K562 (cell line): ENCODE measurements at regions not wholly inside any gene's neighbourhood (a gene's known extent, or its start where the extent isn't known, plus 50 kb on each side); places are given as distances from the start of the nearest gene placed in this dataset.

ENCODE experiments used
- ATAC-seq: fragments of 200-7000 bp; cut with Tn5 transposase; 3 replicates; pipeline ENCODE4 v1.9.1; 2020; ENCODE audit warnings: moderate library complexity
- BruUV-seq: library from RNA; stranded (reverse); fragments of 400-500 nt; replicated peaks from 2 replicates; lab custom pipeline; 2021; lab: Mats Ljungman, UMichigan
- CTCF ChIA-PET: fragments of 300-600 bp; formaldehyde crosslinking; extraction: SDS; loops from one replicate; lab custom pipeline; 2021; ENCODE audit warnings: low intra/inter-chr PET ratio; lab: Yijun Ruan, JAX
- POLR2A ChIA-PET: fragments of 300-600, 350-650 bp; sonication (Branson Sonifier 250); formaldehyde crosslinking; extraction: SDS; loops from one replicate; lab custom pipeline; 2021; ENCODE audit warnings: antibody characterized with exemption, inconsistent platforms; lab: Yijun Ruan, JAX
- DNase-seq, 4 experiments: peaks; one replicate each; pipeline versions ENCODE4 v3.0.0 to v3.0.0-alpha.2; 2011 to 2018; ENCODE audit warnings: low spot score in 3 of 4, mixed read lengths in 3 of 4; ENCODE audit errors: extremely low read depth in 1 of 4
- FAIRE-seq: peaks from 2 replicates; lab custom pipeline; 2011; peaks lifted over from hg19 to GRCh38; lab: Jason Lieb, UNC
- H2AFZ ChIP-seq: 2 replicates; pipeline ENCODE4 v1.6.0; 2011; ENCODE audit warnings: low read depth, low read length, control low read depth, inconsistent platforms
- H3K27ac ChIP-seq: fragments of 200-600 bp; 3 replicates; pipeline ENCODE4 v1.8.0; 2011; ENCODE audit warnings: low read depth, mild to moderate bottlenecking, control low read depth, inconsistent platforms, low read length, moderate library complexity, mixed read lengths; ENCODE audit errors: extremely low read depth
- H3K27me3 ChIP-seq, 2 experiments: fragments of 300-600 bp in 1 of 2; 2 replicates in 1 of 2; 3 replicates in 1 of 2; pipeline versions ENCODE4 v1.6.0 to v1.8.0; 2011; ENCODE audit warnings: inconsistent platforms in 2 of 2, low read length in 2 of 2, mild to moderate bottlenecking in 1 of 2, mixed read lengths in 1 of 2, moderate library complexity in 1 of 2; ENCODE audit not compliant: control insufficient read depth in 2 of 2, insufficient read depth in 2 of 2
- H3K36me3 ChIP-seq: fragments of 300-600 bp; 3 replicates; pipeline ENCODE4 v1.8.0; 2011; ENCODE audit warnings: mild to moderate bottlenecking, low read length, inconsistent platforms; ENCODE audit not compliant: control insufficient read depth, insufficient read depth
- H3K4me1 ChIP-seq, 2 experiments: fragments of 200-600 bp in 1 of 2; replicated peaks in 1 of 2; 2 replicates in 1 of 2; 3 replicates in 1 of 2; pipeline versions ENCODE4 v1.5.1 to v1.8.0; 2011; ENCODE audit warnings: inconsistent platforms in 2 of 2, low read length in 2 of 2, mild to moderate bottlenecking in 1 of 2, mixed read lengths in 1 of 2, moderate library complexity in 1 of 2; ENCODE audit not compliant: control insufficient read depth in 2 of 2, insufficient read depth in 2 of 2
- H3K4me2 ChIP-seq: 2 replicates; pipeline ENCODE4 v1.6.1; 2011; ENCODE audit warnings: low read length, control low read depth, inconsistent platforms, mixed read lengths; ENCODE audit not compliant: insufficient read depth
- H3K4me3 ChIP-seq: fragments of 200-600 bp; sonication (generic), shearing (Covaris generic); 2 replicates; pipeline ENCODE4 v1.5.1; 2016; ENCODE audit warnings: control low read depth, inconsistent platforms
- H3K79me2 ChIP-seq: fragments of 200-600 bp; 3 replicates; pipeline ENCODE4 v1.8.0; 2011; ENCODE audit warnings: low read length, inconsistent platforms; ENCODE audit not compliant: control insufficient read depth, insufficient read depth
- H3K9ac ChIP-seq, 2 experiments: 2 replicates each; pipeline versions ENCODE4 v1.6.0 to v1.6.1; 2011; ENCODE audit warnings: low read depth in 2 of 2, low read length in 2 of 2, control low read depth in 1 of 2, inconsistent platforms in 1 of 2, mild to moderate bottlenecking in 1 of 2, mixed read lengths in 1 of 2; ENCODE audit not compliant: insufficient read depth in 1 of 2
- H3K9me1 ChIP-seq: one replicate; pipeline ENCODE4 v1.6.0; 2011; ENCODE audit warnings: inconsistent platforms, mild to moderate bottlenecking, low read length, moderate library complexity; ENCODE audit not compliant: control insufficient read depth, insufficient read depth
- H3K9me3 ChIP-seq: replicated peaks from 2 replicates; pipeline ENCODE4 v1.5.1; 2011; ENCODE audit warnings: low read depth, low read length, inconsistent platforms; ENCODE audit not compliant: control insufficient read depth, insufficient read depth
- H4K20me1 ChIP-seq: replicated peaks from 2 replicates; pipeline ENCODE4 v1.6.1; 2011; ENCODE audit warnings: low read length, inconsistent platforms, mixed read lengths; ENCODE audit not compliant: control insufficient read depth, insufficient read depth
- CAMTA2 ChIP-seq: fragments of 250-450 bp; sonication (Bioruptor Pico); conservative IDR thresholded peaks from 2 replicates; pipeline ENCODE4 v1.5.1; 2022
- NBN ChIP-seq: fragments of 450-650 bp; IDR thresholded peaks from 2 replicates; pipeline ENCODE4 v1.6.1; 2016; ENCODE audit warnings: low read depth, mild to moderate bottlenecking
- NUFIP1 ChIP-seq: fragments of 450-650 bp; IDR thresholded peaks from 2 replicates; pipeline ENCODE4 v1.6.1; 2018; ENCODE audit not compliant: partially characterized antibody
- STAT5A ChIP-seq: IDR thresholded peaks from 2 replicates; pipeline ENCODE4 v1.6.1; 2012; ENCODE audit warnings: low read length, inconsistent platforms, borderline replicate concordance
- ZC3H11A ChIP-seq: IDR thresholded peaks from 2 replicates; pipeline ENCODE4 v1.6.1; 2012; ENCODE audit warnings: low read depth, low read length, improper control_type of control experiment
- ZNF133 ChIP-seq: fragments of 250-450 bp; sonication (Bioruptor Pico); IDR thresholded peaks from 2 replicates; pipeline ENCODE4 v1.4.0; 2020; ENCODE audit warnings: mild to moderate bottlenecking
- ZNF318 ChIP-seq, 2 experiments: fragments of 450-650 bp; IDR thresholded peaks; 2 replicates each; pipeline ENCODE4 v1.6.1; 2016; ENCODE audit warnings: mild to moderate bottlenecking in 2 of 2, borderline replicate concordance in 1 of 2, low read depth in 1 of 2, moderate library complexity in 1 of 2
- ZNF445 ChIP-seq: fragments of 250-450 bp; sonication (Bioruptor Pico); IDR thresholded peaks from 2 replicates; pipeline ENCODE4 v1.4.0; 2020; ENCODE audit warnings: low read depth, mild to moderate bottlenecking, moderate library complexity
- ZNF75A ChIP-seq: fragments of 450-650 bp; formaldehyde crosslinking; IDR thresholded peaks from 2 replicates; pipeline ENCODE4 v1.4.0; 2020; ENCODE audit warnings: mild to moderate bottlenecking
- WGBS: fragments of 100-300 bp; shearing (Covaris generic); methylation state at CpG from one replicate; pipeline ENCODE4 v1.1.6; 2016; ENCODE audit warnings: low coverage, mixed read lengths; ENCODE audit not compliant: insufficient coverage; ENCODE audit errors: missing lambda C conversion rate; 5-methylcytosine and 5-hydroxymethylcytosine counted together
- in situ Hi-C: fragments of 300-500 bp; cut with MboI; formaldehyde crosslinking; loops from 4 replicates; pipeline ENCODE4 v1.15.0; 2018; ENCODE audit warnings: inconsistent platforms, mixed read lengths
- intact Hi-C: fragments of 100-400 bp; cut with micrococcal nuclease; formaldehyde crosslinking; loops from 2 replicates; pipeline ENCODE4 v1.14.2; 2022
- TF ChIP-seq, protein P1 (sequence below): sonication (generic); formaldehyde crosslinking; IDR thresholded peaks from 2 replicates; pipeline ENCODE4 v1.8.0; 2023; ENCODE audit warnings: mild to moderate bottlenecking, missing genetic modification reagents

DNA sequence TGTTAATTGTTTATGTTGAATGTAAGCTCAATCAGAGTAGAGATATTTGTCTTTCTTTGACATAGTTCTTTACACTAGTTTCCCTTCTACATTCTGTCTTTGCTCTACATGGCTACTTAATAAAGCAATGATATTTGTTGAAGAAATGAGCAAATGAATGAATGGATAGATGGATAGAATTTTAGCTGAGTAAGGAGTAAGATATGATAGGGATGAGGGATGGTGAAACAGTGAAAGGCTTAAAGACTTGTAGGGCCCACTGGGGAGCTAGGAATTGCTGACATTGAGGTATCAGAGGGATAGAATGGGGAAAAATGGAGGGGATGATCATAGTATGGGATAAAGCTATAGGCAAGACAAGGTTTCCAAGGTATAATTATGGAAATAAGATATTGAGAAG lies 361.6 kb upstream of the SPHKAP start (continued):
- no peak for TF ChIP-seq ZNF318 (IDR thresholded peaks at IDR 0.05; ENCODE audit: borderline replicate concordance in 1 of 2, low read depth in 1 of 2)

DNA sequence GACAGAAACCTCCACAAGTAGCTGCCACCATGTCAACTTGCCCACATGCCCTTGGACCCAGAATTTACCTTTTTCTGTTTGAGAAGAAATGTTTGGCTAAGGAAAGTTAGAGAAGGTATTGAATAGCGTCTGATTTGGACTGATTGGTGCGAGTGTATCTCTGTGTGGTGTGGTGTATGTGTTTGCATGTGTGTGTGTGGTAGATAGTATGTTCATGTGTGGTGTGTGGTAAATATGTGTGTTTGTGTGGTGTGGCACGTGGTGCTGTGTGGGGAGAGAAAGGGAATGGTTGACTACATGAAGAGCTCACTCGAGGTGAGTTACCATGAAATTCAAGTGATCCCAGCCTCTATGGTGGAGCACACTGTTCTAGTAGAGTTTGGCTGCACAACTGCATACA lies 360.8 kb upstream of the SPHKAP start:
- H3K27ac ChIP-seq: no peak overlapping the region
- CTCF ChIA-PET: no interaction called here
- no peak for DNase-seq
- no peak for ATAC-seq
- H3K9me3 ChIP-seq: no peaks in the 10 kb centered on the region
- POLR2A ChIA-PET: no interaction called here
- in situ Hi-C loops: no loop called here
- no peaks in the 10 kb centered on the region for H3K36me3 ChIP-seq
- no peaks in the 10 kb centered on the region for H4K20me1 ChIP-seq
- no peak overlapping the region for H3K9ac ChIP-seq
- no peak overlapping the region for H2AFZ ChIP-seq
- no peaks in the 10 kb centered on the region for H3K4me1 ChIP-seq
- intact Hi-C loops: no loop called here
- no peak for FAIRE-seq
- H3K4me2 ChIP-seq: no peak overlapping the region
- BruUV-seq: no TSS peak
- 0% methylated on average over 3 of the region's 4 CpGs for WGBS
- TF ChIP-seq CAMTA2 (CRISPR knock-in tag): no peak
- no peak for TF ChIP-seq ZNF133 (CRISPR knock-in tag)
- TF ChIP-seq, protein P1, sequence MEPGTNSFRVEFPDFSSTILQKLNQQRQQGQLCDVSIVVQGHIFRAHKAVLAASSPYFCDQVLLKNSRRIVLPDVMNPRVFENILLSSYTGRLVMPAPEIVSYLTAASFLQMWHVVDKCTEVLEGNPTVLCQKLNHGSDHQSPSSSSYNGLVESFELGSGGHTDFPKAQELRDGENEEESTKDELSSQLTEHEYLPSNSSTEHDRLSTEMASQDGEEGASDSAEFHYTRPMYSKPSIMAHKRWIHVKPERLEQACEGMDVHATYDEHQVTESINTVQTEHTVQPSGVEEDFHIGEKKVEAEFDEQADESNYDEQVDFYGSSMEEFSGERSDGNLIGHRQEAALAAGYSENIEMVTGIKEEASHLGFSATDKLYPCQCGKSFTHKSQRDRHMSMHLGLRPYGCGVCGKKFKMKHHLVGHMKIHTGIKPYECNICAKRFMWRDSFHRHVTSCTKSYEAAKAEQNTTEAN (CRISPR knock-in tag): no peak
- no peak for TF ChIP-seq NUFIP1
- TF ChIP-seq ZNF445 (CRISPR knock-in tag): no peak
- no peak for TF ChIP-seq ZNF75A (CRISPR knock-in tag)
- no peak for TF ChIP-seq STAT5A
- TF ChIP-seq ZC3H11A: no peak
- no peak for TF ChIP-seq NBN
- H3K27me3 ChIP-seq: no peaks in the 10 kb centered on the region
- H3K9me1 ChIP-seq: no peaks in the 10 kb centered on the region
- no peaks in the 10 kb centered on the region for H3K79me2 ChIP-seq
- no peak overlapping the region for H3K4me3 ChIP-seq
